SH-SY5Y (cell line): ENCODE measurements at regions not wholly inside any gene's neighbourhood (a gene's known extent, or its start where the extent isn't known, plus 50 kb on each side); places are given as distances from the start of the nearest gene placed in this dataset.

Experiments used
- GATA2 ChIP-seq: IDR thresholded peaks from 2 replicates; pipeline ENCODE4 v1.6.1; 2011; ENCODE audit warnings: mild to moderate bottlenecking, low read depth, low read length
- GATA3 ChIP-seq: IDR thresholded peaks from 2 replicates; pipeline ENCODE4 v1.6.1; 2011; ENCODE audit warnings: low read depth, mild to moderate bottlenecking, low read length, moderate library complexity

DNA sequence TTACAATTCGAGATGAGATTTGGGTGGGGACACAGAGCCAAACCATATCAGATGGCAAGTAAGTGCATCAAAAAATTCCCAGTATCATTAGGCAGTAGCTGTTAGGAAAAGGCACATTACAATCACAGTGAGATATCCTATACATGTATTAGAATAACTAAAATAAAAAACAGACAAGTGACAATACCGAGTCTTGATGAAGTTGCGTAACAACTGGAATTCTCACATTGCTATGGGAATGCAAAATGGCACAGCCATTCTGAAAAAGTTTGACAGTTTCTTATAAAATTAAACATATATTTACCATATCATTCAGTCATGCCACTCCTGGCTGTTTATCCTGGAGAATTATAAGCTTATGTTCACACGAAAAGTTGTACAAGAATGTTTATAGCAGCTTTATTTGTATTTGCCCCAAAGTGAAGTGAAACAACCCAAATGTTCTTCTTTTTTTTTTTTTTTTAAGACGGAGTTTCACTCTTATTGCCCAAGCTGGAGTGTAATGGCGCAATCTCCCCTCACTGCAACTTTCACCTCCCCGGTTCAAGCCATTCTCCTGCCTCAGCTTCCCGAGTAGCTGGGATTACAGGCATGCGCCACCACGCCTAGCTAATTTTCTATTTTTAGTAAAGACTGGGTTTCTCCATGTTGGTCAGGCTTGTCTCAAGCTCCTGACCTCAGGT lies 93.1 kb upstream of the TLE1 start:
- no peak for TF ChIP-seq GATA3
- TF ChIP-seq GATA2 = no peak
